PC-3 (cell line): ENCODE measurements at regions not wholly inside any gene's neighbourhood (a gene's known extent, or its start where the extent isn't known, plus 50 kb on each side); places are given as distances from the start of the nearest gene placed in this dataset.

ENCODE experiments used
- ATAC-seq: fragments of 200-7000 bp; cut with Tn5 transposase; 2 replicates; pipeline ENCODE4 v1.9.1; 2020; ENCODE audit warnings: mild to moderate bottlenecking, moderate library complexity
- BruUV-seq: library from RNA; stranded (reverse); fragments of 400-500 nt; replicated peaks from 2 replicates; lab custom pipeline; 2021; lab: Mats Ljungman, UMichigan
- CTCF ChIA-PET: fragments of 300-600 bp; sonication (Branson Sonifier 250); formaldehyde crosslinking; loops from one replicate; lab custom pipeline; 2022; ENCODE audit warnings: antibody characterized with exemption; lab: Charles Lee
- POLR2A ChIA-PET: fragments of 300-600 bp; sonication (Branson Sonifier 250); formaldehyde crosslinking; loops from one replicate; lab custom pipeline; 2022; ENCODE audit warnings: antibody characterized with exemption; ENCODE audit not compliant: unreplicated experiment; lab: Charles Lee
- DNase-seq: peaks from one replicate; pipeline ENCODE4 v3.0.0-alpha.2; 2015
- H2AFZ ChIP-seq: fragments of 300-600 bp; sonication (generic); 2 replicates; pipeline ENCODE4 v1.6.0; 2016; ENCODE audit warnings: antibody characterized with exemption, low read length
- H3F3A ChIP-seq: fragments of 300-600 bp; sonication (generic); one replicate; pipeline ENCODE4 v1.6.0; 2017; ENCODE audit warnings: antibody characterized with exemption, low read length, control low read depth, mild to moderate bottlenecking; ENCODE audit not compliant: unreplicated experiment
- H3K27ac ChIP-seq: fragments of 300-600 bp; sonication (generic); 2 replicates; pipeline ENCODE4 v1.5.1; 2016; ENCODE audit warnings: mild to moderate bottlenecking, low read length
- H3K27me3 ChIP-seq: fragments of 300-600 bp; sonication (generic); 2 replicates; pipeline ENCODE4 v1.6.1; 2016; ENCODE audit warnings: low read length, mixed read lengths
- H3K36me3 ChIP-seq: fragments of 300-600 bp; sonication (generic); 2 replicates; pipeline ENCODE4 v1.6.1; 2016; ENCODE audit warnings: low read depth, mixed run types, low read length, mixed read lengths
- H3K4me1 ChIP-seq: fragments of 300-600 bp; sonication (generic); 2 replicates; pipeline ENCODE4 v1.5.1; 2016; ENCODE audit warnings: low read length; ENCODE audit not compliant: insufficient read depth
- H3K4me2 ChIP-seq: fragments of 300-600 bp; sonication (generic); 2 replicates; pipeline ENCODE4 v1.6.0; 2016; ENCODE audit warnings: low read length
- H3K4me3 ChIP-seq: fragments of 300-600 bp; sonication (generic); 2 replicates; pipeline ENCODE4 v1.5.1; 2016; ENCODE audit warnings: mild to moderate bottlenecking, low read length, mixed read lengths
- H3K79me2 ChIP-seq: fragments of 300-600 bp; sonication (generic); 2 replicates; pipeline ENCODE4 v1.6.1; 2017; ENCODE audit warnings: low read length, mixed read lengths
- H3K9ac ChIP-seq: fragments of 300-600 bp; sonication (generic); 2 replicates; pipeline ENCODE4 v1.6.0; 2016; ENCODE audit warnings: mild to moderate bottlenecking, low read length
- H3K9me2 ChIP-seq: fragments of 300-600 bp; sonication (generic); replicated peaks from 2 replicates; pipeline ENCODE4 v1.6.1; 2016; ENCODE audit warnings: mixed run types, low read length, mixed read lengths
- H3K9me3 ChIP-seq: fragments of 300-600 bp; sonication (generic); 2 replicates; pipeline ENCODE4 v1.6.1; 2016; ENCODE audit warnings: low read length, mixed read lengths
- H4K20me1 ChIP-seq: fragments of 300-600 bp; sonication (generic); 2 replicates; pipeline ENCODE4 v1.6.1; 2016; ENCODE audit warnings: low read length, mixed read lengths
- EZH2 ChIP-seq: fragments of 300-600 bp; sonication (generic); IDR thresholded peaks from one replicate; pipeline ENCODE4 v1.6.1; 2017; ENCODE audit warnings: antibody characterized with exemption, mild to moderate bottlenecking, low read length; ENCODE audit not compliant: unreplicated experiment
- EZH2phosphoT487 ChIP-seq: fragments of 300-600 bp; sonication (generic); IDR thresholded peaks from 2 replicates; pipeline ENCODE4 v1.6.1; 2018; ENCODE audit warnings: mild to moderate bottlenecking, antibody characterized with exemption, low read length, borderline replicate concordance
- intact Hi-C: fragments of 100-400 bp; cut with micrococcal nuclease; formaldehyde crosslinking; loops from 2 replicates; pipeline ENCODE4 v1.9.0; 2023
- TF ChIP-seq, protein P1 (sequence below): fragments of 300-600 bp; sonication (generic); conservative IDR thresholded peaks from 2 replicates; pipeline ENCODE4 v1.5.1; 2017; ENCODE audit warnings: antibody characterized with exemption, low read depth, mild to moderate bottlenecking, low read length

DNA sequence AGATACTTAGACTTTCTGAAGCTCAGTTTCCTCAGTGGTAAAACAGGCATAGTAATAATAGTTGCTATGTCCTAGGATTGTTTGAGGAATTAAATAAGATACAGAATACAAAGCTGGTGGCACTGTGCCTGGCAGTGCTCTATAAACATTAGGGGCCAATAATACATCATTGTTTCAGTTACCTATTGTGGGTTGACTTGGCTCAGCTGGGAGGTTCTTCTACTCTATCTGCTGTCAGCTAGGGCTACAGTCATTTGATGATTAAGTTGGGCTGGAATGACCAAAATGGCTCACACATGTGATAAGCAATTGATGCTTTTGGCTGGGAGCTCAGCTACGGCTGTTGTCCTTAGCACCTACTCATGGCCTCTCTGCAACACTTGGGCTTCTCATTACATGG is 121.2 kb upstream of the USP9X start:
- DNase-seq: no peak
- H3K36me3 ChIP-seq: no peaks in the 10 kb centered on the region
- TF ChIP-seq EZH2 (no peak), EZH2phosphoT487 (no peak)
- TF ChIP-seq, protein P1, sequence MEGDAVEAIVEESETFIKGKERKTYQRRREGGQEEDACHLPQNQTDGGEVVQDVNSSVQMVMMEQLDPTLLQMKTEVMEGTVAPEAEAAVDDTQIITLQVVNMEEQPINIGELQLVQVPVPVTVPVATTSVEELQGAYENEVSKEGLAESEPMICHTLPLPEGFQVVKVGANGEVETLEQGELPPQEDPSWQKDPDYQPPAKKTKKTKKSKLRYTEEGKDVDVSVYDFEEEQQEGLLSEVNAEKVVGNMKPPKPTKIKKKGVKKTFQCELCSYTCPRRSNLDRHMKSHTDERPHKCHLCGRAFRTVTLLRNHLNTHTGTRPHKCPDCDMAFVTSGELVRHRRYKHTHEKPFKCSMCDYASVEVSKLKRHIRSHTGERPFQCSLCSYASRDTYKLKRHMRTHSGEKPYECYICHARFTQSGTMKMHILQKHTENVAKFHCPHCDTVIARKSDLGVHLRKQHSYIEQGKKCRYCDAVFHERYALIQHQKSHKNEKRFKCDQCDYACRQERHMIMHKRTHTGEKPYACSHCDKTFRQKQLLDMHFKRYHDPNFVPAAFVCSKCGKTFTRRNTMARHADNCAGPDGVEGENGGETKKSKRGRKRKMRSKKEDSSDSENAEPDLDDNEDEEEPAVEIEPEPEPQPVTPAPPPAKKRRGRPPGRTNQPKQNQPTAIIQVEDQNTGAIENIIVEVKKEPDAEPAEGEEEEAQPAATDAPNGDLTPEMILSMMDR: no peak
- ChIA-PET POLR2A (no interaction called here), CTCF (no interaction called here)
- no peak overlapping the region for H3K4me2 ChIP-seq
- H3K4me3 ChIP-seq: no peak overlapping the region
- no peak overlapping the region for H3K9ac ChIP-seq
- no peak overlapping the region for H3K27ac ChIP-seq
- no peak for ATAC-seq
- H3K79me2 ChIP-seq: no peaks in the 10 kb centered on the region
- H3K9me3 ChIP-seq: no peaks in the 10 kb centered on the region
- H2AFZ ChIP-seq: no peak overlapping the region
- H3K4me1 ChIP-seq: no peaks in the 10 kb centered on the region
- no peaks in the 10 kb centered on the region for H4K20me1 ChIP-seq
- BruUV-seq: no TSS peak
- intact Hi-C loops: no loop called here
- H3K9me2 ChIP-seq: no peaks in the 10 kb centered on the region
- no peaks in the 10 kb centered on the region for H3K27me3 ChIP-seq
- H3F3A ChIP-seq: no peaks in the 10 kb centered on the region

- no peak overlapping the region for H2AFZ ChIP-seq
- ChIA-PET POLR2A (no interaction called here), CTCF (no interaction called here)
- no peaks in the 10 kb centered on the region for H3K4me1 ChIP-seq
- no peaks in the 10 kb centered on the region for H3K27me3 ChIP-seq
- H3K4me2 ChIP-seq: no peak overlapping the region
- no peaks in the 10 kb centered on the region for H3K9me2 ChIP-seq
- intact Hi-C loops: no loop called here
- H3K79me2 ChIP-seq: no peaks in the 10 kb centered on the region
- no peak overlapping the region for H3K9ac ChIP-seq
- TF ChIP-seq EZH2: no peak
- TF ChIP-seq EZH2phosphoT487: no peak
- TF ChIP-seq, protein P1: no peak
- H3K9me3 ChIP-seq: no peaks in the 10 kb centered on the region
- no peak for DNase-seq
- no peak for ATAC-seq
- BruUV-seq: no TSS peak
- H3F3A ChIP-seq: no peaks in the 10 kb centered on the region
- H3K4me3 ChIP-seq: no peak overlapping the region
- no peaks in the 10 kb centered on the region for H3K36me3 ChIP-seq
- H3K27ac ChIP-seq: no peak overlapping the region
- H4K20me1 ChIP-seq: no peaks in the 10 kb centered on the region
Observed at GRCh38 chrX:40964633-40965586, 120.3 kb upstream of the USP9X start.
